Pancreas (tissue), 10 donors: ENCODE measurements at regions not wholly inside any gene's neighbourhood (a gene's known extent, or its start where the extent isn't known, plus 50 kb on each side); places are given as distances from the start of the nearest gene placed in this dataset.

Experiments
- ATAC-seq, 4 donors: fragments of 200-7000 bp; cut with Tn5 transposase; one replicate each; pipeline versions ENCODE4 v1.8.0 to v1.9.1; 2020; ENCODE audit warnings: mild to moderate bottlenecking in 4 of 4, moderate library complexity in 4 of 4
- DNase-seq, 6 donors: peaks; one replicate each; pipeline ENCODE4 v3.0.0-alpha.2; 2020
- FAIRE-seq: peaks from 2 replicates; lab custom pipeline; 2012; peaks lifted over from hg19 to GRCh38; lab: Jason Lieb, UNC
- H3K27ac ChIP-seq, 4 donors: fragments of 200-600 bp; sonication (generic); 1 replicate in 3 of 4; 2 replicates in 1 of 4; pipeline versions ENCODE4 v1.5.0 to v1.8.0; 2020
- H3K27me3 ChIP-seq, 4 donors: fragments of 200-600 bp; one replicate each; pipeline ENCODE4 v1.8.0; 2021
- H3K36me3 ChIP-seq, 3 donors: fragments of 200-600 bp; sonication (generic) in 1 of 3; one replicate each; pipeline versions ENCODE4 v1.5.0 to v1.8.0; 2020 to 2021
- H3K4me1 ChIP-seq, 3 donors: fragments of 200-600 bp; one replicate each; pipeline ENCODE4 v1.8.0; 2021
- H3K4me3 ChIP-seq, 4 donors: fragments of 200-600 bp; sonication (generic) in 2 of 4; one replicate each; pipeline versions ENCODE4 v1.5.0 to v1.8.0; 2020 to 2021
- H3K9me3 ChIP-seq, 4 donors: fragments of 200-600 bp; one replicate each; pipeline ENCODE4 v1.8.0; 2021
- WGBS, 2 donors: extraction: QIAGEN DNeasy Blood & Tissue Kit; methylation state at CpG; one replicate each; pipeline ENCODE4 v1.1.7; 2013; 5-methylcytosine and 5-hydroxymethylcytosine counted together
- intact Hi-C, 3 donors: fragments of 100-400 bp; cut with DNase I; formaldehyde crosslinking; loops; one replicate each; pipeline versions ENCODE4 v1.11.1 to v1.14.2; 2022
- TF ChIP-seq, protein P1 (sequence below), 4 donors: fragments of 200-600 bp; sonication (generic) in 3 of 4; IDR thresholded peaks; one replicate each; pipeline versions ENCODE4 v1.5.0 to v1.8.0; 2021; ENCODE audit warnings: antibody characterized with exemption in 4 of 4
- donor health status: healthy with polysubstance abuse.
- donor health status: DM: no; HTN: no; CAD: no; lungs with moderate emphysema.
- donor health status: DM: no; HTN: no; CAD: no.
- donor health status: control.
- donor health status: control.
- donor health status: Bipolar disorder and iron deficiency.
- donor health status: DM: yes; HTN: yes; CAD: no.
- donor health status: DM: no; HTN: no; CAD: no.
- donor health status: DM: no; HTN: no; CAD: no.
- donor health status: DM: yes; HTN: yes; CAD: no.

DNA sequence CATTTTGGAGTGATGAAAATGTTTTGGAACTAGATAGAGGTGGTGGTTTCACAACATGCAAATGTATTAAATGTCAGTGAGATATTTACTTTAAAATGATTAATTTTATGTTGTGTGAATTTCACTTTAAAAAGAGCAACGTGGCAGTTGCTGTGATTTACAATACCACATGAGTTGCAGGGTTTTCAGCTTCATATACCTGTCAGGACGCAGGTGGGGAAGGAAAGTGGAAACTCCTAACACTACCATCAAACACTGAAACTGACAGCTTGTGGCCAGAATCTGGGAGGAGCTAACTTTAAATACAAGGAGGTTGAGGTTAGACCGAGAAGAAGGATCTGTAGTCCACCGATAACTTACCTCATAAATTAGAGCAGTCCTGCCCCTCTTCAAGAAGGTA lies 168.9 kb upstream of the TMEM72 start:
- Histone ChIP-seq H3K9me3 (no peaks in the 10 kb centered on the region), H3K4me1 (peaks cover 0 to 8% (median 0%) of the 10 kb centered on the region in 3 donors), H3K36me3 (no peaks in the 10 kb centered on the region), H3K4me3 (no peak overlapping the region), H3K27me3 (no peaks in the 10 kb centered on the region), H3K27ac (no peak overlapping the region)
- TF ChIP-seq, protein P1, sequence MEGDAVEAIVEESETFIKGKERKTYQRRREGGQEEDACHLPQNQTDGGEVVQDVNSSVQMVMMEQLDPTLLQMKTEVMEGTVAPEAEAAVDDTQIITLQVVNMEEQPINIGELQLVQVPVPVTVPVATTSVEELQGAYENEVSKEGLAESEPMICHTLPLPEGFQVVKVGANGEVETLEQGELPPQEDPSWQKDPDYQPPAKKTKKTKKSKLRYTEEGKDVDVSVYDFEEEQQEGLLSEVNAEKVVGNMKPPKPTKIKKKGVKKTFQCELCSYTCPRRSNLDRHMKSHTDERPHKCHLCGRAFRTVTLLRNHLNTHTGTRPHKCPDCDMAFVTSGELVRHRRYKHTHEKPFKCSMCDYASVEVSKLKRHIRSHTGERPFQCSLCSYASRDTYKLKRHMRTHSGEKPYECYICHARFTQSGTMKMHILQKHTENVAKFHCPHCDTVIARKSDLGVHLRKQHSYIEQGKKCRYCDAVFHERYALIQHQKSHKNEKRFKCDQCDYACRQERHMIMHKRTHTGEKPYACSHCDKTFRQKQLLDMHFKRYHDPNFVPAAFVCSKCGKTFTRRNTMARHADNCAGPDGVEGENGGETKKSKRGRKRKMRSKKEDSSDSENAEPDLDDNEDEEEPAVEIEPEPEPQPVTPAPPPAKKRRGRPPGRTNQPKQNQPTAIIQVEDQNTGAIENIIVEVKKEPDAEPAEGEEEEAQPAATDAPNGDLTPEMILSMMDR (IDR thresholded peaks at IDR 0.05) = no peak
- ATAC-seq = no peak
- FAIRE-seq = no peak
- DNase-seq = no peak
- 53 to 59% methylated on average over 4 of the region's 4 CpGs for WGBS, 2 donors
- intact Hi-C loops = loop anchor here in 1 of 3 donors (10.0 kb wide), 1 partner anchor 113 kb away; no protein-coding TSS in a partner anchor

DNA sequence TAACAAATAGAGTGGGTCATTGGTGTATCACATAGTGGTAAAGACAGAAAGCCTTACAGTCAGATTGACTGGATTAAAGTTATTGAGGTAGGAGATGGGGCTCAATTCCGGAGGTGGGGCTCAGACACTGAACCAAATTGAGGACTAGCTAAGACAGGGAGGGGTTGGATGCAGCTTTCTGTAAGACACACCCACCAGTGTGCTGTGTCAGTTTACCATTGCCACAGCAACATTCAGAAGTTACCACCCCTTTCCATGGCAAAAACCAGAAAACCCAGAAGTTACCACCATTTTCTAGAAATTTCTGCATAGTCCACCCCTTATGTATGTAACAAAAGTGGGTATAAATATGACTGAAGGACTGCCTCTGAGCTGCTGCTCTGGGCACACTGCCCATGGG lies 167.6 kb upstream of the TMEM72 start:
- H3K4me3 ChIP-seq = no peak overlapping the region
- WGBS, 2 donors = 68 to 74% methylated on average over 1 of the region's 1 CpG
- H3K4me1 ChIP-seq = peaks cover 0 to 8% (median 0%) of the 10 kb centered on the region in 3 donors
- ATAC-seq (no peak), FAIRE-seq (no peak), DNase-seq (no peak)
- H3K9me3 ChIP-seq = no peaks in the 10 kb centered on the region
- no peaks in the 10 kb centered on the region for H3K36me3 ChIP-seq
- H3K27ac ChIP-seq = no peak overlapping the region
- TF ChIP-seq, protein P1 (IDR thresholded peaks at IDR 0.05) = no peak
- no peaks in the 10 kb centered on the region for H3K27me3 ChIP-seq
- intact Hi-C loops = loop anchor here in 1 of 3 donors (10.0 kb wide), 1 partner anchor 111 kb away; no protein-coding TSS in a partner anchor

DNA sequence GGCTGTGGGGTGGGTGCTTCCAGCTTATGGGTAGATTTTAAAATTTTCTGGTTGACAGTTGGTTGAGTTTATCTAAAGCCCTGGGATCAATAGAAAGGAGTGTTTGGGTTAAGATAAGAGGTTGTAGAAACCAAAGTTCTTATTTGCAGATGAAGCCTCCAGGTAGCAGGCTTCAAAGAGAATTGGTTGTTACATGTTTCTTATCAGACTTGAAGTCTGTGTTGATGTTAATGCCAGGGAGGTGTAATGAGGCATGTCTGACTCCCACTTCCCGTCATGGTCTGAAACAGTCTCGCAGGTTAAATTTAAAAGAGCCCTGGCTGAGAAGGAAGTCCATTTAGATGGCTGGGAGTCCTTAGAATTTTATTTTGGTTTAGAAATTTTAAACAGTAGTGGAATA lies 165.2 kb upstream of the TMEM72 start:
- DNase-seq (no peak), FAIRE-seq (no peak), ATAC-seq (peak in 3 of 4 donors; percentile 64 to 88 (median 87))
- Histone ChIP-seq H3K4me3 (no peak overlapping the region), H3K27me3 (no peaks in the 10 kb centered on the region), H3K36me3 (no peaks in the 10 kb centered on the region), H3K9me3 (no peaks in the 10 kb centered on the region), H3K27ac (no peak overlapping the region), H3K4me1 (peaks cover 0 to 8% (median 0%) of the 10 kb centered on the region in 3 donors)
- WGBS, 2 donors = 11% methylated on average over 2 of the region's 2 CpGs
- intact Hi-C loops = loop anchor here in 1 of 3 donors (10.0 kb wide), 1 partner anchor 109 kb away; no protein-coding TSS in a partner anchor
- TF ChIP-seq, protein P1 (IDR thresholded peaks at IDR 0.05) = no peak

DNA sequence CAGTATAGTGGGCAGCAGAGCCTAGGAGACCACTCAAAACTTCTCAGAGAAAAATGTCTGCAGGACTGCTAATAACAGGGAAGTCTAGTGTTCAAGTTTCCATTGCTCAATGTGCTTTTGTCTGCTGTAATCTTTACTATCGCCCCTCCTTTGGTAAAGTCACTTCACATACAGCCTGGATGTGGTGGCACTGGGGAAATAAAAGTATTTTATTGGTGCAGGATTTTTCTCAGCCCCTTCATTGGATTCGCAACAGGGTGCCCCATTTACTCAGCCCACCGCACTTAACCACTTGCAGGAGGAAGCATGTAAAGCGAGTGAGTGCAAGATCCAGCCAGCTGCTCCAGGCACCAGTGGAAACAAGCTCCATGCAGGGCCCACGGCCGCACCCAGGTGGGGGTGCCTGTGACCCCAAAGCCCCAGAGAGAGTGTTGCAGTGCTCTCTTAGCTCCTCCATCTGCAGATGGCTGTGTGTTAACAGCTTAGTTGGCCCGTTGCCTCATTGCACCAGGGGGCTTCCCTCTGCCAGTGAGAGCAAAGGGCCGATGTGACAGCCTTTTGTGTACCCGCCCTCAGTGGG lies 163.5 kb upstream of the TMEM72 start:
- FAIRE-seq (no peak), ATAC-seq (no peak), DNase-seq (no peak)
- WGBS, 2 donors = 94 to 99% methylated on average over 9 of the region's 9 CpGs
- no peaks in the 10 kb centered on the region for H3K36me3 ChIP-seq
- H3K27ac ChIP-seq = no peak overlapping the region
- peaks cover 0 to 15% (median 9%) of the 10 kb centered on the region in 3 donors for H3K4me1 ChIP-seq
- H3K27me3 ChIP-seq = no peaks in the 10 kb centered on the region
- intact Hi-C loops = loop anchor here in 1 of 3 donors (10.0 kb wide), 1 partner anchor 107 kb away; no protein-coding TSS in a partner anchor
- H3K9me3 ChIP-seq = no peaks in the 10 kb centered on the region
- H3K4me3 ChIP-seq = no peak overlapping the region
- TF ChIP-seq, protein P1 (IDR thresholded peaks at IDR 0.05) = no peak

DNA sequence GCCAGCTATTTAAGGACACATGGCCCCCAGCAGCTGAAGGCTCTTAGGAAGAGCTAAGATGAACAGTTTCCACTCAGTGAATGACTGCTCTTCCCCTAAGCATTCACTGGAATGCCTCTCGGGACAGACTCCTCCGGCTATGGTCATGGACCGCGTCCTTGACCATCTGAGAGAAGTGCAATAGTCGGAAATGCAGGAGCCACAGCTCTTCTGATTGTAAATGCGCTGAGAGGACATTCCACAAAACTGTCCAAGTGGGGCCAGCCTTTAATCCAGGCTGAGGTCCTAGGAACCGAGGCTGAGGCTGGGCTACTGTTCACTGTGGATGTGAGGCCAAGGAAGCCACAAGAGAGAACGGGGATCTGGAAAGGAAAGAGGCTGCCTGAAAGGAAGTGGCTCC lies 162.0 kb upstream of the TMEM72 start:
- DNase-seq = no peak
- no peak for ATAC-seq
- Histone ChIP-seq H3K27me3 (no peaks in the 10 kb centered on the region), H3K27ac (no peak overlapping the region), H3K4me1 (peaks cover 9 to 27% (median 19%) of the 10 kb centered on the region in 3 donors), H3K36me3 (no peaks in the 10 kb centered on the region), H3K4me3 (no peak overlapping the region), H3K9me3 (no peaks in the 10 kb centered on the region)
- intact Hi-C loops = loop anchor here in 1 of 3 donors (10.0 kb wide), 1 partner anchor 106 kb away; no protein-coding TSS in a partner anchor
- WGBS, 2 donors = 94% methylated on average over 8 of the region's 8 CpGs
- TF ChIP-seq, protein P1 (IDR thresholded peaks at IDR 0.05) = no peak
- FAIRE-seq = no peak
